ENCODE measurements at regions not wholly inside any gene's neighbourhood (a gene's known extent, or its start where the extent isn't known, plus 50 kb on each side); places are given as distances from the start of the nearest gene placed in this dataset.

- Mint-ChIP-seq H3K4me3 (no peak overlapping the region), H3K9me3 (peaks cover 2 to 15% (median 5%) of the 10 kb centered on the region in 5 donors)
- no peaks in the 10 kb centered on the region for H3K4me1 ChIP-seq (ENCODE audit: insufficient read depth, low read length)
Measured at GRCh38 chr1:96384611-96385010, 337.0 kb upstream of the PTBP2 start.

GRCh38 chr1:96387785-96388184 is 333.8 kb upstream of the PTBP2 start:
- H3K36me3 Mint-ChIP-seq = no peaks in the 10 kb centered on the region
- DNase-seq = no peak
- Histone ChIP-seq H3K9me3 (ENCODE audit: low read length) (no peaks in the 10 kb centered on the region), H3K27ac (ENCODE audit: low read depth, low read length) (no peak overlapping the region), H3K4me1 (ENCODE audit: insufficient read depth, low read length) (no peaks in the 10 kb centered on the region), H3K4me3 (ENCODE audit: low read length) (no peak overlapping the region), H3K27me3 (ENCODE audit: insufficient read depth, low read length, poor library complexity, severe bottlenecking) (no peaks in the 10 kb centered on the region), H3K36me3 (ENCODE audit: insufficient read depth, low read length) (no peaks in the 10 kb centered on the region)
- POLR2A ChIA-PET = no interaction called here
- no peaks in the 10 kb centered on the region for H3K27me3 Mint-ChIP-seq
- no peak overlapping the region for H3K27ac Mint-ChIP-seq
- H3K9me3 Mint-ChIP-seq = peaks cover 0 to 9% (median 2%) of the 10 kb centered on the region in 5 donors
- CTCF ChIA-PET = no interaction called here
- H3K4me1 Mint-ChIP-seq = no peaks in the 10 kb centered on the region
- H3K4me3 Mint-ChIP-seq = no peak overlapping the region

More at GRCh38 chr1:96384611-96385010, 337.0 kb upstream of the PTBP2 start:
- no peak overlapping the region for H3K27ac ChIP-seq (ENCODE audit: low read depth, low read length)
- H3K4me1 Mint-ChIP-seq = no peaks in the 10 kb centered on the region
- ChIA-PET CTCF (no interaction called here), POLR2A (no interaction called here)
- H3K36me3 Mint-ChIP-seq = no peaks in the 10 kb centered on the region
- H3K27me3 Mint-ChIP-seq = no peaks in the 10 kb centered on the region
- DNase-seq = no peak
- H3K27ac Mint-ChIP-seq = no peak overlapping the region
- no peaks in the 10 kb centered on the region for H3K36me3 ChIP-seq (ENCODE audit: insufficient read depth, low read length)
- H3K27me3 ChIP-seq (ENCODE audit: insufficient read depth, low read length, poor library complexity, severe bottlenecking) = no peaks in the 10 kb centered on the region
- no peak overlapping the region for H3K4me3 ChIP-seq (ENCODE audit: low read length)
- H3K9me3 ChIP-seq (ENCODE audit: low read length) = no peaks in the 10 kb centered on the region

GRCh38 chr1:96388421-96389310 is 332.9 kb upstream of the PTBP2 start:
- Mint-ChIP-seq H3K27me3 (no peaks in the 10 kb centered on the region), H3K4me1 (no peaks in the 10 kb centered on the region), H3K4me3 (no peak overlapping the region), H3K36me3 (no peaks in the 10 kb centered on the region), H3K9me3 (peaks cover 0 to 4% (median 0%) of the 10 kb centered on the region in 5 donors), H3K27ac (no peak overlapping the region)
- Histone ChIP-seq H3K4me3 (ENCODE audit: low read length) (no peak overlapping the region), H3K36me3 (ENCODE audit: insufficient read depth, low read length) (no peaks in the 10 kb centered on the region), H3K27ac (ENCODE audit: low read depth, low read length) (no peak overlapping the region), H3K27me3 (ENCODE audit: insufficient read depth, low read length, poor library complexity, severe bottlenecking) (no peaks in the 10 kb centered on the region), H3K9me3 (ENCODE audit: low read length) (no peaks in the 10 kb centered on the region), H3K4me1 (ENCODE audit: insufficient read depth, low read length) (no peaks in the 10 kb centered on the region)
- ChIA-PET POLR2A (no interaction called here), CTCF (no interaction called here)
- no peak for DNase-seq

GRCh38 chr1:96400089-96400488 is 321.5 kb upstream of the PTBP2 start:
- ChIA-PET POLR2A (no interaction called here), CTCF (no interaction called here)
- Histone ChIP-seq H3K27ac (ENCODE audit: low read depth, low read length) (no peak overlapping the region), H3K27me3 (ENCODE audit: insufficient read depth, low read length, poor library complexity, severe bottlenecking) (no peaks in the 10 kb centered on the region), H3K4me1 (ENCODE audit: insufficient read depth, low read length) (no peaks in the 10 kb centered on the region), H3K4me3 (ENCODE audit: low read length) (no peak overlapping the region), H3K9me3 (ENCODE audit: low read length) (no peaks in the 10 kb centered on the region), H3K36me3 (ENCODE audit: insufficient read depth, low read length) (no peaks in the 10 kb centered on the region)
- no peak overlapping the region for H3K4me3 Mint-ChIP-seq
- H3K9me3 Mint-ChIP-seq = peaks cover 0 to 3% (median 0%) of the 10 kb centered on the region in 5 donors
- H3K27ac Mint-ChIP-seq = no peak overlapping the region
- no peaks in the 10 kb centered on the region for H3K27me3 Mint-ChIP-seq
- H3K4me1 Mint-ChIP-seq = no peaks in the 10 kb centered on the region
- no peak for DNase-seq
- H3K36me3 Mint-ChIP-seq = no peaks in the 10 kb centered on the region

GRCh38 chr1:96409087-96409486 is 312.5 kb upstream of the PTBP2 start:
- H3K36me3 Mint-ChIP-seq = no peaks in the 10 kb centered on the region
- H3K4me1 ChIP-seq (ENCODE audit: insufficient read depth, low read length) = no peaks in the 10 kb centered on the region
- CTCF ChIA-PET = no interaction called here
- no peaks in the 10 kb centered on the region for H3K4me1 Mint-ChIP-seq
- POLR2A ChIA-PET = no interaction called here
- no peak overlapping the region for H3K27ac ChIP-seq (ENCODE audit: low read depth, low read length)
- no peak for DNase-seq
- H3K9me3 ChIP-seq (ENCODE audit: low read length) = no peaks in the 10 kb centered on the region
- H3K36me3 ChIP-seq (ENCODE audit: insufficient read depth, low read length) = no peaks in the 10 kb centered on the region
- H3K4me3 Mint-ChIP-seq = no peak overlapping the region
- H3K9me3 Mint-ChIP-seq = peaks cover 2 to 5% (median 3%) of the 10 kb centered on the region in 5 donors
- no peak overlapping the region for H3K27ac Mint-ChIP-seq
- H3K27me3 ChIP-seq (ENCODE audit: insufficient read depth, low read length, poor library complexity, severe bottlenecking) = no peaks in the 10 kb centered on the region
- no peaks in the 10 kb centered on the region for H3K27me3 Mint-ChIP-seq
- H3K4me3 ChIP-seq (ENCODE audit: low read length) = no peak overlapping the region

- no peaks in the 10 kb centered on the region for H3K27me3 Mint-ChIP-seq
- H3K36me3 Mint-ChIP-seq = no peaks in the 10 kb centered on the region
- H3K4me3 ChIP-seq (ENCODE audit: low read length) = no peak overlapping the region
- H3K27ac ChIP-seq (ENCODE audit: low read depth, low read length) = no peak overlapping the region
- CTCF ChIA-PET = no interaction called here
- no peak overlapping the region for H3K27ac Mint-ChIP-seq
- no peak for DNase-seq
- no peaks in the 10 kb centered on the region for H3K9me3 ChIP-seq (ENCODE audit: low read length)
- no peak overlapping the region for H3K4me3 Mint-ChIP-seq
- H3K27me3 ChIP-seq (ENCODE audit: insufficient read depth, low read length, poor library complexity, severe bottlenecking) = no peaks in the 10 kb centered on the region
- no peaks in the 10 kb centered on the region for H3K4me1 Mint-ChIP-seq
- no peaks in the 10 kb centered on the region for H3K4me1 ChIP-seq (ENCODE audit: insufficient read depth, low read length)
- H3K36me3 ChIP-seq (ENCODE audit: insufficient read depth, low read length) = no peaks in the 10 kb centered on the region
- POLR2A ChIA-PET = no interaction called here
- H3K9me3 Mint-ChIP-seq = peaks cover 2 to 5% (median 3%) of the 10 kb centered on the region in 5 donors
Measured at GRCh38 chr1:96409689-96410088, 311.9 kb upstream of the PTBP2 start.

- Mint-ChIP-seq H3K27ac (no peak overlapping the region), H3K4me3 (no peak overlapping the region), H3K4me1 (no peaks in the 10 kb centered on the region), H3K27me3 (no peaks in the 10 kb centered on the region), H3K9me3 (peaks cover 2 to 5% (median 3%) of the 10 kb centered on the region in 5 donors), H3K36me3 (no peaks in the 10 kb centered on the region)
- CTCF ChIA-PET = no interaction called here
- H3K4me1 ChIP-seq (ENCODE audit: insufficient read depth, low read length) = no peaks in the 10 kb centered on the region
- H3K9me3 ChIP-seq (ENCODE audit: low read length) = no peaks in the 10 kb centered on the region
- no peak overlapping the region for H3K27ac ChIP-seq (ENCODE audit: low read depth, low read length)
- POLR2A ChIA-PET = no interaction called here
- DNase-seq = no peak
- no peak overlapping the region for H3K4me3 ChIP-seq (ENCODE audit: low read length)
- no peaks in the 10 kb centered on the region for H3K27me3 ChIP-seq (ENCODE audit: insufficient read depth, low read length, poor library complexity, severe bottlenecking)
- H3K36me3 ChIP-seq (ENCODE audit: insufficient read depth, low read length) = no peaks in the 10 kb centered on the region
Measured at GRCh38 chr1:96411006-96411405, 310.6 kb upstream of the PTBP2 start.

- Mint-ChIP-seq H3K9me3 (peaks cover 0 to 4% (median 2%) of the 10 kb centered on the region in 5 donors), H3K27me3 (no peaks in the 10 kb centered on the region), H3K36me3 (no peaks in the 10 kb centered on the region), H3K27ac (no peak overlapping the region), H3K4me3 (no peak overlapping the region), H3K4me1 (no peaks in the 10 kb centered on the region)
- H3K4me3 ChIP-seq (ENCODE audit: low read length) = no peak overlapping the region
- ChIA-PET POLR2A (no interaction called here), CTCF (no interaction called here)
- H3K9me3 ChIP-seq (ENCODE audit: low read length) = no peaks in the 10 kb centered on the region
- H3K27me3 ChIP-seq (ENCODE audit: insufficient read depth, low read length, poor library complexity, severe bottlenecking) = no peaks in the 10 kb centered on the region
- no peak overlapping the region for H3K27ac ChIP-seq (ENCODE audit: low read depth, low read length)
- no peaks in the 10 kb centered on the region for H3K36me3 ChIP-seq (ENCODE audit: insufficient read depth, low read length)
- DNase-seq = no peak
- H3K4me1 ChIP-seq (ENCODE audit: insufficient read depth, low read length) = no peaks in the 10 kb centered on the region
Measured at GRCh38 chr1:96414598-96414997, 307.0 kb upstream of the PTBP2 start.

Data from CD8-positive, alpha-beta memory T cell (primary cell).